OCI-LY3 (cell line): ENCODE measurements at regions not wholly inside any gene's neighbourhood (a gene's known extent, or its start where the extent isn't known, plus 50 kb on each side); places are given as distances from the start of the nearest gene placed in this dataset.

Source experiments
- H2AFZ ChIP-seq: fragments of 200-600, 300-600 bp; shearing (Covaris generic); 2 replicates; pipeline ENCODE4 v1.6.0; 2014; ENCODE audit warnings: antibody characterized with exemption, low read depth, low read length
- H3K27ac ChIP-seq: fragments of 200-600, 300-600 bp; sonication (generic); 2 replicates; pipeline ENCODE4 v1.5.1; 2014; ENCODE audit warnings: mild to moderate bottlenecking, low read length, moderate library complexity, mixed read lengths
- H3K27me3 ChIP-seq: fragments of 200-600, 300-600 bp; sonication (generic); 2 replicates; pipeline ENCODE4 v1.6.1; 2014; ENCODE audit warnings: low read depth, low read length, mixed read lengths
- H3K36me3 ChIP-seq: fragments of 200-600, 300-600 bp; sonication (generic); replicated peaks from 2 replicates; pipeline ENCODE3; 2014; ENCODE audit warnings: low read depth, low read length, mixed read lengths
- H3K4me1 ChIP-seq: fragments of 300-600, 200-600 bp; sonication (generic); 2 replicates; pipeline ENCODE4 v1.6.1; 2014; ENCODE audit warnings: low read length, mixed read lengths
- H3K4me2 ChIP-seq: fragments of 200-600, 300-600 bp; sonication (generic); 2 replicates; pipeline ENCODE4 v1.6.1; 2014; ENCODE audit warnings: low read length, mixed read lengths
- H3K4me3 ChIP-seq: fragments of 300-600, 200-600 bp; sonication (generic); 2 replicates; pipeline ENCODE4 v1.5.1; 2014; ENCODE audit warnings: antibody characterized with exemption, mild to moderate bottlenecking, low read length, moderate library complexity
- H3K79me2 ChIP-seq: fragments of 300-600, 200-600 bp; shearing (Covaris generic); 2 replicates; pipeline ENCODE4 v1.6.1; 2014; ENCODE audit warnings: mild to moderate bottlenecking, low read length, mixed read lengths
- H3K9ac ChIP-seq: fragments of 300-600, 200-600 bp; shearing (Covaris generic); 2 replicates; pipeline ENCODE4 v1.6.0; 2014; ENCODE audit warnings: mild to moderate bottlenecking, low read length, moderate library complexity
- H3K9me3 ChIP-seq: fragments of 200-600, 300-600 bp; shearing (Covaris generic); 2 replicates; pipeline ENCODE4 v1.6.1; 2014; ENCODE audit warnings: low read length, mixed read lengths; ENCODE audit not compliant: insufficient read depth
- H4K20me1 ChIP-seq: fragments of 200-600, 300-600 bp; sonication (generic); 2 replicates; pipeline ENCODE4 v1.6.1; 2016; ENCODE audit warnings: low read length, mixed read lengths; ENCODE audit not compliant: insufficient read depth
- CTCF ChIP-seq: fragments of 200-600, 300-600 bp; sonication (generic); IDR thresholded peaks from 2 replicates; pipeline ENCODE4 v1.5.1; 2014; ENCODE audit warnings: antibody characterized with exemption, low read length, low read depth
- EZH2phosphoT487 ChIP-seq: fragments of 200-600 bp; shearing (Covaris generic); IDR thresholded peaks from 2 replicates; pipeline ENCODE4 v1.6.1; 2018; ENCODE audit warnings: antibody characterized with exemption, mixed run types, low read depth

DNA sequence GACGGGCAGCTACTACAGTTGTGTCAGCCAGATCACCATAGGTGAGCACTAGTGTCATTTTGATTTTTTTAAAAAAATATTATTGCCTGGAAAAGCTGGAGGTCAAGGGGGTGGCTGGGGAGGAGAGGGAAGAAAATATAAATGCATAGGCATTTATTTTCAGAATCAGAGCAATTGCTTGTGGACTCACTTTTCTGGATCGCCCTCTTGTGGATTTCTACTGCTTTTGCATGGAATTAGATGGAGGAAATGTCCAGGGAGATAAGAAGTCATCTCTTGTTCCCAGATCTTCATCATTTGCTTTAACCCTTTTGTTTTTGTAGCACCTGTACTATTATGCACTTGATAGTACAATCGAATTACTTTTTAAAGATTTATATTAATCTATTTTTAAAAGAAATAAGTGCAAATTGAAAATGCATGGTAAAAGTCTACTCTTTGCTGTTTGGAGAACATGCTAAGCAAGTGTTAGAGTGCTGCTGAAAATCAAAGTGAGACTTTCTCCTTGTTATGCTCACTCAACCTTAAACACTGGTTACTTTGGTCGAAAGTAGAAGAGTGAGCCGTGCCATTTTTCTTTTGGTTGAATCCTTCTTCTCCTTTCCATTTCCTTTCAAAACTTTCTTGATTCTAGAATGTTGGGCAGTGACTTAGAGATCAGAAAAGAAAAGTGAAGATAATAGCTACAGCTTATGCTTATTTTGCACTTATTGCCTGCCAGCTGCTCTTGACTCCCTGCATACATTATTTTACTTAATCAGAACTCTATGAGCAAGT is 60.6 kb upstream of the ANO4 start:
- H3K27ac ChIP-seq = peak overlapping the region; percentile 64

GRCh38 chr12:100737168-100737567 is 57.4 kb upstream of the ANO4 start:
- H3K36me3 ChIP-seq = no peaks in the 10 kb centered on the region

More for the DNA sequence above, 60.6 kb upstream of the ANO4 start:
- TF ChIP-seq CTCF (peak; percentile 52), EZH2phosphoT487 (peak; percentile 74; the same call in 1 of the 2 replicates)
- no peak overlapping the region for H2AFZ ChIP-seq
- H3K27me3 ChIP-seq = peaks cover 57% of the 10 kb centered on the region
- no peaks in the 10 kb centered on the region for H4K20me1 ChIP-seq
- peak overlapping the region; percentile 42 for H3K4me3 ChIP-seq
- H3K9me3 ChIP-seq = no peaks in the 10 kb centered on the region
- H3K9ac ChIP-seq = no peak overlapping the region; the same call in 1 of the 2 replicates
- peak overlapping the region; percentile 77 for H3K4me2 ChIP-seq
- peaks cover 37% of the 10 kb centered on the region for H3K4me1 ChIP-seq
- no peaks in the 10 kb centered on the region for H3K79me2 ChIP-seq
- no peaks in the 10 kb centered on the region for H3K36me3 ChIP-seq

GRCh38 chr12:100738086-100738485 is 56.5 kb upstream of the ANO4 start:
- Histone ChIP-seq H3K36me3 (no peaks in the 10 kb centered on the region), H4K20me1 (no peaks in the 10 kb centered on the region), H3K9ac (no peak overlapping the region), H3K27ac (no peak overlapping the region), H3K79me2 (no peaks in the 10 kb centered on the region), H3K4me2 (no peak overlapping the region), H3K27me3 (peaks cover 23% of the 10 kb centered on the region), H3K4me3 (no peak overlapping the region), H2AFZ (no peak overlapping the region), H3K4me1 (peaks cover 34% of the 10 kb centered on the region), H3K9me3 (no peaks in the 10 kb centered on the region)
- no peak for TF ChIP-seq CTCF

More at GRCh38 chr12:100737168-100737567, 57.4 kb upstream of the ANO4 start:
- Histone ChIP-seq H3K4me1 (peaks cover 41% of the 10 kb centered on the region), H3K79me2 (no peaks in the 10 kb centered on the region), H3K9ac (no peak overlapping the region), H3K9me3 (no peaks in the 10 kb centered on the region), H3K4me2 (no peak overlapping the region), H3K4me3 (no peak overlapping the region), H3K27me3 (peaks cover 32% of the 10 kb centered on the region), H2AFZ (no peak overlapping the region), H4K20me1 (no peaks in the 10 kb centered on the region), H3K27ac (no peak overlapping the region)
- TF ChIP-seq EZH2phosphoT487 (no peak), CTCF (peak; percentile 50)

DNA sequence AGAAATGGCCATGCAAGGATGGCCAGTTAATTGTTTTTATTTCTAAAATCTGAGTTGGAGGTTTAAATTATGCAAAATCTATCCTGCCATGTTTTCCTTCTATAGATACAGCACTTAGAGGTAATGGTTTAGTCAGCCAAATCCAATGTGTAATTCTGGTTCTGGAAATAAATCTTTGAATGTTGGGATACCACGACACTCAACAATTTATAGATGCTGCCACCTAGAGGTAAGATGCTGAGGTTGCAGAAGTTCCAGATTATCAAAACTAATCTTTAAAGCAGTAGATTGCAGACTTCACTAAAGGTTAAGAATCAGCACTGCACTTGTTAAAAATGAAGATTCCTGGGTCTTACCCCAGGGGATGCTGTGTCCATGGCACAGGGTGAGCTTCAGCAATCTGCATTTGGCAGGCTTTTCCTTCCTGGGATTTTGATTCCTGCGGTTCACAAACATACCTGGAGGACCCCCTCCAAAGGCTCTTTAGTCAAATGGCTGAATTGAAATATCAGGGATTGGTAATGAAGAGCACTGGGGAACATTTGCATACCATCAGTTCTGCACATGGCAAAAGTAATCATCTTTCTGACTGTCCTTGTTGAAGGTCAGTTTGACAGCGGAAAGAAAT is 53.4 kb upstream of the ANO4 start:
- no peak overlapping the region for H3K4me2 ChIP-seq
- no peaks in the 10 kb centered on the region for H3K36me3 ChIP-seq
- peaks cover 8% of the 10 kb centered on the region for H3K27me3 ChIP-seq
- H3K9me3 ChIP-seq = no peaks in the 10 kb centered on the region
- H2AFZ ChIP-seq = no peak overlapping the region
- H3K4me1 ChIP-seq = peaks cover 6% of the 10 kb centered on the region; the same call in 1 of the 2 replicates
- H3K9ac ChIP-seq = no peak overlapping the region
- no peak overlapping the region for H3K4me3 ChIP-seq
- H4K20me1 ChIP-seq = no peaks in the 10 kb centered on the region
- H3K79me2 ChIP-seq = no peaks in the 10 kb centered on the region
- TF ChIP-seq CTCF = peak; percentile 91
- no peak for TF ChIP-seq EZH2phosphoT487
- no peak overlapping the region for H3K27ac ChIP-seq
